K562 (cell line): ENCODE measurements at regions not wholly inside any gene's neighbourhood (a gene's known extent, or its start where the extent isn't known, plus 50 kb on each side); places are given as distances from the start of the nearest gene placed in this dataset.

Source experiments
- ATAC-seq: fragments of 200-7000 bp; cut with Tn5 transposase; 3 replicates; pipeline ENCODE4 v1.9.1; 2020; ENCODE audit warnings: moderate library complexity
- BruUV-seq: library from RNA; stranded (reverse); fragments of 400-500 nt; replicated peaks from 2 replicates; lab custom pipeline; 2021; lab: Mats Ljungman, UMichigan
- CTCF ChIA-PET: fragments of 300-600 bp; formaldehyde crosslinking; extraction: SDS; loops from one replicate; lab custom pipeline; 2021; ENCODE audit warnings: low intra/inter-chr PET ratio; lab: Yijun Ruan, JAX
- POLR2A ChIA-PET: fragments of 300-600, 350-650 bp; sonication (Branson Sonifier 250); formaldehyde crosslinking; extraction: SDS; loops from one replicate; lab custom pipeline; 2021; ENCODE audit warnings: antibody characterized with exemption, inconsistent platforms; lab: Yijun Ruan, JAX
- DNase-seq, 4 experiments: peaks; one replicate each; pipeline versions ENCODE4 v3.0.0 to v3.0.0-alpha.2; 2011 to 2018; ENCODE audit warnings: low spot score in 3 of 4, mixed read lengths in 3 of 4; ENCODE audit errors: extremely low read depth in 1 of 4
- FAIRE-seq: peaks from 2 replicates; lab custom pipeline; 2011; peaks lifted over from hg19 to GRCh38; lab: Jason Lieb, UNC
- H2AFZ ChIP-seq: 2 replicates; pipeline ENCODE4 v1.6.0; 2011; ENCODE audit warnings: low read depth, low read length, control low read depth, inconsistent platforms
- H3K27ac ChIP-seq: fragments of 200-600 bp; 3 replicates; pipeline ENCODE4 v1.8.0; 2011; ENCODE audit warnings: low read depth, mild to moderate bottlenecking, control low read depth, inconsistent platforms, low read length, moderate library complexity, mixed read lengths; ENCODE audit errors: extremely low read depth
- H3K27me3 ChIP-seq, 2 experiments: fragments of 300-600 bp in 1 of 2; 2 replicates in 1 of 2; 3 replicates in 1 of 2; pipeline versions ENCODE4 v1.6.0 to v1.8.0; 2011; ENCODE audit warnings: inconsistent platforms in 2 of 2, low read length in 2 of 2, mild to moderate bottlenecking in 1 of 2, mixed read lengths in 1 of 2, moderate library complexity in 1 of 2; ENCODE audit not compliant: control insufficient read depth in 2 of 2, insufficient read depth in 2 of 2
- H3K36me3 ChIP-seq: fragments of 300-600 bp; 3 replicates; pipeline ENCODE4 v1.8.0; 2011; ENCODE audit warnings: mild to moderate bottlenecking, low read length, inconsistent platforms; ENCODE audit not compliant: control insufficient read depth, insufficient read depth
- H3K4me1 ChIP-seq, 2 experiments: fragments of 200-600 bp in 1 of 2; replicated peaks in 1 of 2; 2 replicates in 1 of 2; 3 replicates in 1 of 2; pipeline versions ENCODE4 v1.5.1 to v1.8.0; 2011; ENCODE audit warnings: inconsistent platforms in 2 of 2, low read length in 2 of 2, mild to moderate bottlenecking in 1 of 2, mixed read lengths in 1 of 2, moderate library complexity in 1 of 2; ENCODE audit not compliant: control insufficient read depth in 2 of 2, insufficient read depth in 2 of 2
- H3K4me2 ChIP-seq: 2 replicates; pipeline ENCODE4 v1.6.1; 2011; ENCODE audit warnings: low read length, control low read depth, inconsistent platforms, mixed read lengths; ENCODE audit not compliant: insufficient read depth
- H3K4me3 ChIP-seq: fragments of 200-600 bp; sonication (generic), shearing (Covaris generic); 2 replicates; pipeline ENCODE4 v1.5.1; 2016; ENCODE audit warnings: control low read depth, inconsistent platforms
- H3K79me2 ChIP-seq: fragments of 200-600 bp; 3 replicates; pipeline ENCODE4 v1.8.0; 2011; ENCODE audit warnings: low read length, inconsistent platforms; ENCODE audit not compliant: control insufficient read depth, insufficient read depth
- H3K9ac ChIP-seq, 2 experiments: 2 replicates each; pipeline versions ENCODE4 v1.6.0 to v1.6.1; 2011; ENCODE audit warnings: low read depth in 2 of 2, low read length in 2 of 2, control low read depth in 1 of 2, inconsistent platforms in 1 of 2, mild to moderate bottlenecking in 1 of 2, mixed read lengths in 1 of 2; ENCODE audit not compliant: insufficient read depth in 1 of 2
- H3K9me1 ChIP-seq: one replicate; pipeline ENCODE4 v1.6.0; 2011; ENCODE audit warnings: inconsistent platforms, mild to moderate bottlenecking, low read length, moderate library complexity; ENCODE audit not compliant: control insufficient read depth, insufficient read depth
- H3K9me3 ChIP-seq: replicated peaks from 2 replicates; pipeline ENCODE4 v1.5.1; 2011; ENCODE audit warnings: low read depth, low read length, inconsistent platforms; ENCODE audit not compliant: control insufficient read depth, insufficient read depth
- H4K20me1 ChIP-seq: replicated peaks from 2 replicates; pipeline ENCODE4 v1.6.1; 2011; ENCODE audit warnings: low read length, inconsistent platforms, mixed read lengths; ENCODE audit not compliant: control insufficient read depth, insufficient read depth
- BRF2 ChIP-seq: IDR thresholded peaks from 3 replicates; pipeline ENCODE4 v1.6.1; 2011; ENCODE audit warnings: borderline replicate concordance, mild to moderate bottlenecking; ENCODE audit not compliant: insufficient read length, insufficient read depth
- CXXC5 ChIP-seq: fragments of 250-450 bp; sonication (Bioruptor Pico); IDR thresholded peaks from 2 replicates; pipeline ENCODE4 v1.8.0; 2022; ENCODE audit warnings: inconsistent platforms, mild to moderate bottlenecking, moderate library complexity
- DLX4 ChIP-seq: fragments of 250-450 bp; sonication (Bioruptor Pico); IDR thresholded peaks from 2 replicates; pipeline ENCODE4 v1.6.1; 2021; ENCODE audit warnings: mild to moderate bottlenecking
- EZH2 ChIP-seq: IDR thresholded peaks from 2 replicates; pipeline ENCODE4 v1.6.1; 2012; ENCODE audit warnings: low read depth, mild to moderate bottlenecking, inconsistent platforms, low read length, borderline replicate concordance
- GTF2F1 ChIP-seq: IDR thresholded peaks from 2 replicates; pipeline ENCODE4 v1.6.1; 2011; ENCODE audit warnings: low read depth, low read length, improper control_type of control experiment
- HNRNPH1 ChIP-seq: fragments of 200-400 bp; formaldehyde crosslinking; optimal IDR thresholded peaks from 2 replicates; pipeline ENCODE3; 2017; ENCODE audit warnings: low read depth, mild to moderate bottlenecking, low read length, moderate library complexity
- JUNB ChIP-seq: fragments of 450-650 bp; formaldehyde crosslinking; conservative IDR thresholded peaks from 2 replicates; pipeline ENCODE4 v1.4.0; 2020; ENCODE audit warnings: mild to moderate bottlenecking
- MTF1 ChIP-seq: fragments of 250-450 bp; sonication (Bioruptor Pico); IDR thresholded peaks from 2 replicates; pipeline ENCODE4 v1.9.0; 2021; ENCODE audit warnings: moderate library complexity, mild to moderate bottlenecking, inconsistent platforms, borderline replicate concordance
- RAD21 ChIP-seq, 2 experiments: fragments of 250-450 bp in 1 of 2; fragments of 450-650 bp in 1 of 2; sonication (Bioruptor Pico) in 1 of 2; formaldehyde crosslinking in 1 of 2; IDR thresholded peaks in 1 of 2; conservative IDR thresholded peaks in 1 of 2; 2 replicates each; pipeline versions ENCODE4 v1.4.0 to v1.8.0; 2020 to 2022; ENCODE audit warnings: mild to moderate bottlenecking in 2 of 2, moderate library complexity in 1 of 2
- SRF ChIP-seq, 2 experiments: fragments of 250-450, 450-650 bp in 1 of 2; sonication (Bioruptor Pico) in 1 of 2; sonication (generic) in 1 of 2; formaldehyde crosslinking; IDR thresholded peaks; 2 replicates each; pipeline versions ENCODE4 v1.5.0 to v1.5.1; 2020 to 2022; ENCODE audit warnings: mild to moderate bottlenecking in 1 of 2, missing genetic modification reagents in 1 of 2
- SRSF3 ChIP-seq: fragments of 200-400 bp; formaldehyde crosslinking; IDR thresholded peaks from 2 replicates; pipeline ENCODE4 v1.6.1; 2016; ENCODE audit warnings: mild to moderate bottlenecking, low read length, moderate library complexity; ENCODE audit not compliant: insufficient read depth
- USF1 ChIP-seq: sonication (generic); formaldehyde crosslinking; IDR thresholded peaks from 2 replicates; pipeline ENCODE4 v1.9.0; 2022; ENCODE audit warnings: mild to moderate bottlenecking, missing genetic modification reagents
- ZBTB34 ChIP-seq: fragments of 250-450 bp; sonication (Bioruptor Pico); IDR thresholded peaks from 2 replicates; pipeline ENCODE4 v1.8.0; 2021; ENCODE audit warnings: mild to moderate bottlenecking, moderate library complexity
- ZNF24 ChIP-seq: fragments of 450-650 bp; IDR thresholded peaks from 2 replicates; pipeline ENCODE4 v1.6.1; 2016
- WGBS: fragments of 100-300 bp; shearing (Covaris generic); methylation state at CpG from one replicate; pipeline ENCODE4 v1.1.6; 2016; ENCODE audit warnings: low coverage, mixed read lengths; ENCODE audit not compliant: insufficient coverage; ENCODE audit errors: missing lambda C conversion rate; 5-methylcytosine and 5-hydroxymethylcytosine counted together
- in situ Hi-C: fragments of 300-500 bp; cut with MboI; formaldehyde crosslinking; loops from 4 replicates; pipeline ENCODE4 v1.15.0; 2018; ENCODE audit warnings: inconsistent platforms, mixed read lengths
- intact Hi-C: fragments of 100-400 bp; cut with micrococcal nuclease; formaldehyde crosslinking; loops from 2 replicates; pipeline ENCODE4 v1.14.2; 2022

GRCh38 chr17:33704856-33705255 is 411.8 kb upstream of the ASIC2 start:
- Histone ChIP-seq H4K20me1 (no peaks in the 10 kb centered on the region), H3K27me3 (no peaks in the 10 kb centered on the region; a peak in 1 of 5 replicates), H3K36me3 (no peaks in the 10 kb centered on the region), H3K9me1 (no peaks in the 10 kb centered on the region), H3K79me2 (no peaks in the 10 kb centered on the region), H3K4me2 (no peak overlapping the region), H3K4me3 (no peak overlapping the region), H3K27ac (no peak overlapping the region), H3K9me3 (no peaks in the 10 kb centered on the region), H2AFZ (no peak overlapping the region), H3K9ac (no peak overlapping the region), H3K4me1 (no peaks in the 10 kb centered on the region)
- no TSS peak for BruUV-seq
- WGBS: 0% methylated on average over 2 of the region's 2 CpGs
- ChIA-PET CTCF (no interaction called here), POLR2A (no interaction called here)
- ATAC-seq: no peak
- intact Hi-C loops: no loop called here
- TF ChIP-seq RAD21 (CRISPR knock-in tag; conservative IDR thresholded peaks at IDR 0.05 in 1 of 2, IDR thresholded peaks at IDR 0.05 in 1 of 2): no peak
- TF ChIP-seq USF1 (CRISPR knock-in tag): no peak
- no peak for TF ChIP-seq JUNB
- no peak for TF ChIP-seq HNRNPH1
- no peak for TF ChIP-seq SRF (CRISPR knock-in tag; IDR thresholded peaks at IDR 0.05)
- TF ChIP-seq GTF2F1: no peak
- no peak for TF ChIP-seq SRSF3
- no peak for TF ChIP-seq BRF2
- no peak for TF ChIP-seq MTF1 (CRISPR knock-in tag)
- no peak for TF ChIP-seq ZBTB34 (CRISPR knock-in tag)
- no peak for TF ChIP-seq EZH2
- no peak for TF ChIP-seq ZNF24
- no peak for TF ChIP-seq CXXC5
- no peak for TF ChIP-seq DLX4 (CRISPR knock-in tag)
- no peak for DNase-seq
- in situ Hi-C loops: no loop called here
- no peak for FAIRE-seq
